SU-DHL-6 (cell line): ENCODE measurements at regions not wholly inside any gene's neighbourhood (a gene's known extent, or its start where the extent isn't known, plus 50 kb on each side); places are given as distances from the start of the nearest gene placed in this dataset.

Experiments used
- H2AFZ ChIP-seq: fragments of 200-600 bp; sonication (generic); 2 replicates; pipeline ENCODE4 v1.6.1; 2014; ENCODE audit warnings: low read depth, mild to moderate bottlenecking, moderate library complexity, mixed read lengths, antibody characterized with exemption, low read length; ENCODE audit not compliant: severe bottlenecking
- H3F3A ChIP-seq: fragments of 200-600 bp; shearing (Covaris generic); 2 replicates; pipeline ENCODE4 v1.6.0; 2016; ENCODE audit warnings: antibody characterized with exemption, mild to moderate bottlenecking; ENCODE audit not compliant: insufficient read depth
- H3K27ac ChIP-seq: fragments of 200-600 bp; sonication (generic); 2 replicates; pipeline ENCODE4 v1.5.1; 2016; ENCODE audit warnings: low read depth, mild to moderate bottlenecking, low read length, moderate library complexity, mixed read lengths
- H3K27me3 ChIP-seq: fragments of 200-600 bp; sonication (generic), shearing (Covaris generic); 2 replicates; pipeline ENCODE4 v1.6.0; 2014; ENCODE audit warnings: mild to moderate bottlenecking, low read length
- H3K36me3 ChIP-seq: fragments of 200-600 bp; sonication (generic); 2 replicates; pipeline ENCODE4 v1.6.1; 2014; ENCODE audit warnings: mild to moderate bottlenecking, low read length, mixed read lengths
- H3K4me2 ChIP-seq: fragments of 300-600, 200-600 bp; shearing (Covaris generic), sonication (generic); 2 replicates; pipeline ENCODE4 v1.6.0; 2014; ENCODE audit warnings: low read length, low read depth, mild to moderate bottlenecking; ENCODE audit not compliant: poor library complexity, severe bottlenecking
- H3K4me3 ChIP-seq: fragments of 200-600 bp; sonication (generic); 2 replicates; pipeline ENCODE4 v1.5.1; 2014; ENCODE audit warnings: antibody characterized with exemption, low read length, mild to moderate bottlenecking, mixed read lengths; ENCODE audit not compliant: insufficient read depth, poor library complexity, severe bottlenecking
- H3K79me2 ChIP-seq: fragments of 200-600 bp; sonication (generic); 2 replicates; pipeline ENCODE4 v1.6.1; 2014; ENCODE audit warnings: mild to moderate bottlenecking, low read length, moderate library complexity; ENCODE audit not compliant: insufficient read depth
- H3K9ac ChIP-seq: fragments of 200-600 bp; sonication (generic); 2 replicates; pipeline ENCODE4 v1.7.0; 2014; ENCODE audit warnings: mild to moderate bottlenecking, low read length
- H3K9me2 ChIP-seq: fragments of 200-600 bp; sonication (generic); replicated peaks from 2 replicates; pipeline ENCODE4 v1.6.1; 2014; ENCODE audit warnings: low read length; ENCODE audit not compliant: insufficient read depth
- H3K9me3 ChIP-seq: fragments of 200-600 bp; sonication (generic); 2 replicates; pipeline ENCODE4 v1.6.1; 2014; ENCODE audit warnings: low read length, mixed read lengths; ENCODE audit not compliant: insufficient read depth
- H4K20me1 ChIP-seq: fragments of 200-600 bp; sonication (generic); 2 replicates; pipeline ENCODE4 v1.6.1; 2014; ENCODE audit warnings: low read depth, mild to moderate bottlenecking, antibody characterized with exemption, low read length, moderate library complexity, mixed read lengths
- CTCF ChIP-seq: fragments of 200-600 bp; sonication (generic); IDR thresholded peaks from one replicate; pipeline ENCODE4 v1.5.1; 2017; ENCODE audit warnings: antibody characterized with exemption, mild to moderate bottlenecking, low read length, moderate library complexity; ENCODE audit not compliant: insufficient read depth, poor library complexity, severe bottlenecking
- EZH2phosphoT487 ChIP-seq: fragments of 200-600 bp; sonication (generic), shearing (Covaris generic); conservative IDR thresholded peaks from 2 replicates; pipeline ENCODE4 v1.6.1; 2018; ENCODE audit warnings: mild to moderate bottlenecking, antibody characterized with exemption, low read length, moderate library complexity, mixed read lengths

DNA sequence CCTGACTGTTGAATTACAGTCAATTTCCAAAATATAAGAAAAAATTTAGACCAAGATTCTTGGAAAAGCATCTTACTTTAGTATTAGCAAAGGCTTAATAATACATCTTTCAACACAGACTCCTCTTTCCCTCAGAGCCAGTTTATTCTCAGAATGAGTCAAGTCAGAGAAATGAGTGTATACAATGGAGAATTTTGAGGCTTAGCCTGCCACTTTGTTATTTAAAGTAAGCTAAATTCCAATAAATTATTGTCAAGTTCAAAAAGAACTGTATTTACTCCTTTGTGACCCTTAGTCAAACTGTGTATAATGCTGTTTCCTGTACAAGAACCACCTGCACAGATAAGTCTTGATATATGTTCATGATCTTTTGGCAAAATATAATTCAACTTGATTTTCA is 428.5 kb upstream of the ITGA1 start:
- Histone ChIP-seq H3K36me3 (no peaks in the 10 kb centered on the region), H3F3A (no peaks in the 10 kb centered on the region), H3K4me2 (no peak overlapping the region), H3K9me3 (no peaks in the 10 kb centered on the region), H2AFZ (no peak overlapping the region), H4K20me1 (no peaks in the 10 kb centered on the region), H3K27ac (no peak overlapping the region), H3K9ac (no peak overlapping the region), H3K4me3 (no peak overlapping the region), H3K27me3 (no peaks in the 10 kb centered on the region), H3K79me2 (no peaks in the 10 kb centered on the region), H3K9me2 (no peaks in the 10 kb centered on the region)
- TF ChIP-seq EZH2phosphoT487: no peak
- no peak for TF ChIP-seq CTCF

GRCh38 chr5:52360985-52361384 is 426.7 kb upstream of the ITGA1 start:
- no peak overlapping the region for H2AFZ ChIP-seq
- H3K9ac ChIP-seq: no peak overlapping the region
- TF ChIP-seq CTCF: no peak
- no peak for TF ChIP-seq EZH2phosphoT487
- H3K4me3 ChIP-seq: no peak overlapping the region
- H3F3A ChIP-seq: no peaks in the 10 kb centered on the region
- no peak overlapping the region for H3K27ac ChIP-seq
- H3K36me3 ChIP-seq: no peaks in the 10 kb centered on the region
- no peak overlapping the region for H3K4me2 ChIP-seq
- H3K9me2 ChIP-seq: no peaks in the 10 kb centered on the region
- H3K27me3 ChIP-seq: no peaks in the 10 kb centered on the region
- H3K9me3 ChIP-seq: no peaks in the 10 kb centered on the region
- H3K79me2 ChIP-seq: no peaks in the 10 kb centered on the region
- no peaks in the 10 kb centered on the region for H4K20me1 ChIP-seq

- H3F3A ChIP-seq: no peaks in the 10 kb centered on the region
- no peaks in the 10 kb centered on the region for H3K9me2 ChIP-seq
- no peak overlapping the region for H2AFZ ChIP-seq
- no peaks in the 10 kb centered on the region for H4K20me1 ChIP-seq
- no peak overlapping the region for H3K27ac ChIP-seq
- no peaks in the 10 kb centered on the region for H3K36me3 ChIP-seq
- no peaks in the 10 kb centered on the region for H3K27me3 ChIP-seq
- no peak for TF ChIP-seq EZH2phosphoT487
- TF ChIP-seq CTCF: no peak
- H3K4me2 ChIP-seq: no peak overlapping the region
- no peak overlapping the region for H3K9ac ChIP-seq
- H3K79me2 ChIP-seq: no peaks in the 10 kb centered on the region
- H3K4me3 ChIP-seq: no peak overlapping the region
- no peaks in the 10 kb centered on the region for H3K9me3 ChIP-seq
These were observed 413.4 kb upstream of the ITGA1 start for GRCh38 chr5:52374286-52374685.

- Histone ChIP-seq H3K79me2 (no peaks in the 10 kb centered on the region), H3F3A (no peaks in the 10 kb centered on the region), H3K9ac (no peak overlapping the region), H2AFZ (no peak overlapping the region), H4K20me1 (no peaks in the 10 kb centered on the region), H3K27me3 (no peaks in the 10 kb centered on the region), H3K4me2 (no peak overlapping the region), H3K4me3 (no peak overlapping the region), H3K9me2 (no peaks in the 10 kb centered on the region), H3K36me3 (no peaks in the 10 kb centered on the region), H3K27ac (no peak overlapping the region), H3K9me3 (no peaks in the 10 kb centered on the region)
- TF ChIP-seq EZH2phosphoT487 (no peak), CTCF (no peak)
These were observed 411.7 kb upstream of the ITGA1 start for GRCh38 chr5:52375969-52376368.
